Mesenchymal stem cell (in vitro differentiated cells and primary cell): ENCODE measurements at regions not wholly inside any gene's neighbourhood (a gene's known extent, or its start where the extent isn't known, plus 50 kb on each side); places are given as distances from the start of the nearest gene placed in this dataset.

Experiments used
- DNase-seq: peaks from one replicate; pipeline ENCODE4 v3.0.0-alpha.2; 2013
- H2AFZ ChIP-seq: one replicate; pipeline ENCODE4 v1.6.1; 2013; ENCODE audit warnings: low read depth, mild to moderate bottlenecking, control low read depth, inconsistent platforms, low read length, moderate library complexity
- H2AK5ac ChIP-seq: 2 replicates; pipeline ENCODE4 v1.6.1; 2013; ENCODE audit warnings: low read length, moderate library complexity, mild to moderate bottlenecking, inconsistent platforms; ENCODE audit not compliant: severe bottlenecking
- H2BK120ac ChIP-seq: one replicate; pipeline ENCODE4 v1.6.1; 2013; ENCODE audit warnings: low read depth, mild to moderate bottlenecking, inconsistent platforms, low read length, moderate library complexity
- H2BK12ac ChIP-seq, 2 experiments: one replicate each; pipeline ENCODE4 v1.6.1; 2013; ENCODE audit warnings: inconsistent platforms in 2 of 2, low read length in 2 of 2, mild to moderate bottlenecking in 2 of 2, moderate library complexity in 2 of 2, control low read depth in 1 of 2
- H2BK15ac ChIP-seq: one replicate; pipeline ENCODE4 v1.6.1; 2013; ENCODE audit warnings: mild to moderate bottlenecking, low read depth, inconsistent platforms; ENCODE audit not compliant: poor library complexity, severe bottlenecking
- H2BK5ac ChIP-seq: 2 replicates; pipeline ENCODE4 v1.6.1; 2013; ENCODE audit warnings: low read depth, mild to moderate bottlenecking, low read length, control low read depth, inconsistent platforms; ENCODE audit not compliant: poor library complexity, severe bottlenecking
- H3K14ac ChIP-seq, 2 experiments: one replicate each; pipeline ENCODE4 v1.6.1; 2013; ENCODE audit warnings: inconsistent platforms in 2 of 2, low read length in 2 of 2, control low read depth in 1 of 2, mild to moderate bottlenecking in 1 of 2, moderate library complexity in 1 of 2
- H3K18ac ChIP-seq, 2 experiments: one replicate each; pipeline ENCODE4 v1.6.1; 2013; ENCODE audit warnings: inconsistent platforms in 2 of 2, low read length in 2 of 2, control low read depth in 1 of 2, low read depth in 1 of 2, mild to moderate bottlenecking in 1 of 2
- H3K23ac ChIP-seq, 2 experiments: one replicate each; pipeline ENCODE4 v1.6.1; 2013; ENCODE audit warnings: inconsistent platforms in 2 of 2, low read length in 2 of 2, mild to moderate bottlenecking in 2 of 2, moderate library complexity in 2 of 2, control low read depth in 1 of 2
- H3K27ac ChIP-seq: 2 replicates; pipeline ENCODE4 v1.5.1; 2013; ENCODE audit warnings: mild to moderate bottlenecking, moderate library complexity, low read length, control low read depth, inconsistent platforms; ENCODE audit not compliant: poor library complexity, severe bottlenecking
- H3K27me3 ChIP-seq, 2 experiments: 2 replicates each; pipeline versions ENCODE4 v1.6.1 to v1.7.0; 2013; ENCODE audit warnings: low read length in 2 of 2, mild to moderate bottlenecking in 2 of 2, moderate library complexity in 2 of 2, control low read depth in 1 of 2, inconsistent platforms in 1 of 2; ENCODE audit not compliant: control insufficient read depth in 1 of 2, insufficient read depth in 1 of 2
- H3K36me3 ChIP-seq, 2 experiments: 2 replicates each; pipeline versions ENCODE4 v1.6.1 to v1.7.0; 2013; ENCODE audit warnings: low read length in 2 of 2, control low read depth in 1 of 2, inconsistent platforms in 1 of 2, low read depth in 1 of 2, mild to moderate bottlenecking in 1 of 2; ENCODE audit not compliant: insufficient read depth in 2 of 2, control insufficient read depth in 1 of 2
- H3K4ac ChIP-seq, 2 experiments: one replicate each; pipeline ENCODE4 v1.6.1; 2013; ENCODE audit warnings: inconsistent platforms in 2 of 2, low read length in 2 of 2, mild to moderate bottlenecking in 2 of 2, moderate library complexity in 2 of 2, control low read depth in 1 of 2, low read depth in 1 of 2
- H3K4me1 ChIP-seq: 2 replicates; pipeline ENCODE4 v1.6.1; 2013; ENCODE audit warnings: low read depth, low read length, control low read depth; ENCODE audit not compliant: control insufficient read depth, insufficient read depth
- H3K4me2 ChIP-seq: 2 replicates; pipeline ENCODE4 v1.6.1; 2013; ENCODE audit warnings: low read length, mild to moderate bottlenecking, inconsistent platforms; ENCODE audit not compliant: poor library complexity, severe bottlenecking
- H3K4me3 ChIP-seq, 2 experiments: 2 replicates each; pipeline versions ENCODE4 v1.5.1 to v1.7.0; 2013; ENCODE audit warnings: low read length in 2 of 2, mild to moderate bottlenecking in 2 of 2, control low read depth in 1 of 2, low read depth in 1 of 2; ENCODE audit not compliant: insufficient read depth in 1 of 2
- H3K79me1 ChIP-seq: replicated peaks from 2 replicates; pipeline ENCODE4 v1.6.1; 2013; ENCODE audit warnings: mild to moderate bottlenecking, control low read depth, low read length, inconsistent platforms; ENCODE audit not compliant: poor library complexity, severe bottlenecking
- H3K9ac ChIP-seq: 2 replicates; pipeline ENCODE4 v1.7.0; 2013; ENCODE audit warnings: mild to moderate bottlenecking, low read length, moderate library complexity
- H3K9me3 ChIP-seq: 2 replicates; pipeline ENCODE4 v1.7.0; 2013; ENCODE audit warnings: mild to moderate bottlenecking, low read length; ENCODE audit not compliant: control insufficient read depth
- H4K8ac ChIP-seq: one replicate; pipeline ENCODE4 v1.6.1; 2013; ENCODE audit warnings: inconsistent platforms, mild to moderate bottlenecking, low read length, moderate library complexity
- H4K91ac ChIP-seq: one replicate; pipeline ENCODE4 v1.6.1; 2013; ENCODE audit warnings: mild to moderate bottlenecking, low read length, inconsistent platforms
- WGBS: methylation state at CpG from one replicate; pipeline ENCODE4 v1.1.7; 2013; ENCODE audit warnings: mixed read lengths; 5-methylcytosine and 5-hydroxymethylcytosine counted together

DNA sequence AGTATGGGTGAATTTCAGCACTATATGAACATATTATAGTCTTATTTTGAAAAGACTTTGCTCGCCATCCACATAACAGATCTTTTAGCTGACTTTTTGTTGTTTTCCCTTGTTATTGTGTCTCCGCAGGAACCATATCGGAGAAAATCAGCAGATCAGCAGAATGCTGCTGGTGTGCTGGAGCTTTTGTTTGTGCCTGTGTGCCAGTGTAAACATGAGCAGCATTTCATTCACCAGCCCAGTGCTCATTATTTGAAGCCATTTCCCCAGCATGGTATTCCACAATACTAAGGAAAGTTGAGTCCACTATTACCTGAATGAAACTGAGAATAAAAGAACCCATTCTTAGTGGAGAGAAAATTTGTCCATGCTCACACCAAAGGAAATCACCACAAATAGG is 261.8 kb upstream of the ARX start:
- 74% methylated on average over 3 of the region's 3 CpGs for WGBS
- H3K9me3 ChIP-seq = no peaks in the 10 kb centered on the region
- no peak overlapping the region for H2AFZ ChIP-seq
- H2BK15ac ChIP-seq = no peak overlapping the region
- H3K23ac ChIP-seq = no peak overlapping the region
- no peak overlapping the region for H2BK5ac ChIP-seq
- H3K4me2 ChIP-seq = no peak overlapping the region
- no peak overlapping the region for H2BK12ac ChIP-seq
- H3K14ac ChIP-seq = no peak overlapping the region
- H3K4me1 ChIP-seq = no peaks in the 10 kb centered on the region
- no peak overlapping the region for H4K8ac ChIP-seq
- no peak overlapping the region for H3K18ac ChIP-seq
- no peak overlapping the region for H3K4me3 ChIP-seq
- no peak overlapping the region for H4K91ac ChIP-seq
- H2AK5ac ChIP-seq = no peak overlapping the region
- no peaks in the 10 kb centered on the region for H3K27me3 ChIP-seq
- H3K9ac ChIP-seq = no peak overlapping the region
- DNase-seq = no peak
- no peaks in the 10 kb centered on the region for H3K79me1 ChIP-seq
- H3K27ac ChIP-seq = no peak overlapping the region
- H3K4ac ChIP-seq = no peak overlapping the region
- no peaks in the 10 kb centered on the region for H3K36me3 ChIP-seq
- no peak overlapping the region for H2BK120ac ChIP-seq

DNA sequence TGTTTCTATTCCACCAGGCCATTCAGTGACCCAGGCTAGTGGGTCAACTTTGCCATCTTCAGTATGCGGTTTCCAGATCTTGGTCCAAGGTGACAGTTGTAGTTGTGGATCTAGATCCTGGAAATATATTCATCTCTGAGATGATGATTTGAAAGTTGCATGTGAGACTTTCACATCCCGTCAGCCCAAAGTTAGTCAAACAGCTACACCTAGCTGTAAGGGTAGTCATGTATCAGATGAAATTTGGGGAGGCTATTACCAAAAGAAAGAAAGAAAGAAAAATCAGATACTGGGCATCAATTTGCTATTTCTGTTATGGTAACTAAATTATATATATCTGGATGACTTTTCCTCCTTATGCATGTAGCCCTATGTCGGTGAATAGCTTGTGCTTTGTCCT is 259.4 kb upstream of the ARX start:
- Histone ChIP-seq H2AFZ (no peak overlapping the region), H3K4me1 (no peaks in the 10 kb centered on the region), H2BK120ac (no peak overlapping the region), H3K14ac (no peak overlapping the region), H3K18ac (no peak overlapping the region), H2AK5ac (no peak overlapping the region), H3K4ac (no peak overlapping the region), H4K91ac (no peak overlapping the region), H2BK5ac (no peak overlapping the region), H3K27me3 (no peaks in the 10 kb centered on the region), H2BK15ac (no peak overlapping the region), H2BK12ac (no peak overlapping the region), H3K23ac (no peak overlapping the region), H3K27ac (no peak overlapping the region), H3K9ac (no peak overlapping the region), H3K79me1 (no peaks in the 10 kb centered on the region), H3K9me3 (no peaks in the 10 kb centered on the region), H3K4me3 (no peak overlapping the region), H4K8ac (no peak overlapping the region), H3K36me3 (no peaks in the 10 kb centered on the region), H3K4me2 (no peak overlapping the region)
- WGBS = 97% methylated on average over 2 of the region's 3 CpGs
- no peak for DNase-seq

- H3K23ac ChIP-seq = no peak overlapping the region
Observed at GRCh38 chrX:25241461-25241860, 225.7 kb upstream of the ARX start.

GRCh38 chrX:25226151-25226550 is 210.4 kb upstream of the ARX start:
- H2BK12ac ChIP-seq = no peak overlapping the region
- peaks cover 3% of the 10 kb centered on the region for H3K9me3 ChIP-seq
- no peak overlapping the region for H4K8ac ChIP-seq
- no peak overlapping the region for H3K14ac ChIP-seq
- no peak overlapping the region for H3K27ac ChIP-seq
- no peak overlapping the region for H2AFZ ChIP-seq
- no peak overlapping the region for H3K23ac ChIP-seq
- H4K91ac ChIP-seq = no peak overlapping the region
- H3K9ac ChIP-seq = no peak overlapping the region
- no peak overlapping the region for H2BK120ac ChIP-seq
- DNase-seq = no peak
- H3K36me3 ChIP-seq = no peaks in the 10 kb centered on the region
- no peak overlapping the region for H2BK15ac ChIP-seq
- H3K79me1 ChIP-seq = no peaks in the 10 kb centered on the region
- H3K4ac ChIP-seq = no peak overlapping the region
- H2AK5ac ChIP-seq = no peak overlapping the region
- H3K4me2 ChIP-seq = no peak overlapping the region
- no peak overlapping the region for H3K4me3 ChIP-seq
- H3K18ac ChIP-seq = no peak overlapping the region
- no peak overlapping the region for H2BK5ac ChIP-seq
- 70% methylated on average over 3 of the region's 5 CpGs for WGBS
- no peaks in the 10 kb centered on the region for H3K27me3 ChIP-seq
- no peaks in the 10 kb centered on the region for H3K4me1 ChIP-seq

More at GRCh38 chrX:25241461-25241860, 225.7 kb upstream of the ARX start:
- no peak overlapping the region for H2BK15ac ChIP-seq
- H2BK120ac ChIP-seq = no peak overlapping the region
- no peak overlapping the region for H4K8ac ChIP-seq
- H2AK5ac ChIP-seq = no peak overlapping the region
- H2BK12ac ChIP-seq = no peak overlapping the region
- no peaks in the 10 kb centered on the region for H3K27me3 ChIP-seq
- H2BK5ac ChIP-seq = no peak overlapping the region
- H3K36me3 ChIP-seq = no peaks in the 10 kb centered on the region
- no peak overlapping the region for H3K14ac ChIP-seq
- H2AFZ ChIP-seq = no peak overlapping the region
- H3K4me3 ChIP-seq = no peak overlapping the region
- no peak overlapping the region for H3K27ac ChIP-seq
- no peak overlapping the region for H3K18ac ChIP-seq
- no peaks in the 10 kb centered on the region for H3K4me1 ChIP-seq
- H3K4ac ChIP-seq = no peak overlapping the region
- no CpG with 5 or more reads among the region's 2 CpGs for WGBS
- no peak overlapping the region for H3K4me2 ChIP-seq
- no peak overlapping the region for H4K91ac ChIP-seq
- no peaks in the 10 kb centered on the region for H3K79me1 ChIP-seq
- no peaks in the 10 kb centered on the region for H3K9me3 ChIP-seq
- no peak overlapping the region for H3K9ac ChIP-seq
- DNase-seq = no peak
